Mucosa of descending colon (tissue), 3 donors: ENCODE measurements at regions not wholly inside any gene's neighbourhood (a gene's known extent, or its start where the extent isn't known, plus 50 kb on each side); places are given as distances from the start of the nearest gene placed in this dataset.

Source experiments
- ATAC-seq: fragments of 200-7000 bp; cut with Tn5 transposase; one replicate; pipeline ENCODE4 v1.9.1; 2020; ENCODE audit warnings: mild to moderate bottlenecking, moderate library complexity
- DNase-seq, 3 donors: peaks; one replicate each; pipeline ENCODE4 v3.0.0-alpha.2; 2020
- H3K36me3 ChIP-seq: fragments of 200-600 bp; one replicate; pipeline ENCODE4 v1.8.0; 2021; ENCODE audit warnings: low read depth, mild to moderate bottlenecking
- H3K4me1 ChIP-seq: fragments of 200-600 bp; one replicate; pipeline ENCODE4 v1.8.0; 2021; ENCODE audit warnings: low read depth, mild to moderate bottlenecking
- H3K4me3 ChIP-seq: fragments of 200-600 bp; one replicate; pipeline ENCODE4 v1.8.0; 2021; ENCODE audit warnings: mild to moderate bottlenecking
- H3K9me3 ChIP-seq: fragments of 200-600 bp; one replicate; pipeline ENCODE4 v1.8.0; 2021; ENCODE audit warnings: mild to moderate bottlenecking
- intact Hi-C, 2 donors: fragments of 100-400 bp; cut with DNase I in 1 of 2; cut with micrococcal nuclease in 1 of 2; formaldehyde crosslinking; loops; one replicate each; pipeline versions ENCODE4 v1.11.0 to v1.11.1; 2022; cut with DNase I, micrococcal nuclease
- TF ChIP-seq, protein P1 (sequence below): fragments of 200-600 bp; IDR thresholded peaks from one replicate; pipeline ENCODE4 v1.8.0; 2022; ENCODE audit warnings: antibody characterized with exemption, mild to moderate bottlenecking
- donor health status: DM: no; HTN: no; CAD: no; lungs with moderate emphysema.
- donor health status: DM: no; HTN: no; CAD: no.
- donor health status: DM: no; HTN: yes; CAD: no.

DNA sequence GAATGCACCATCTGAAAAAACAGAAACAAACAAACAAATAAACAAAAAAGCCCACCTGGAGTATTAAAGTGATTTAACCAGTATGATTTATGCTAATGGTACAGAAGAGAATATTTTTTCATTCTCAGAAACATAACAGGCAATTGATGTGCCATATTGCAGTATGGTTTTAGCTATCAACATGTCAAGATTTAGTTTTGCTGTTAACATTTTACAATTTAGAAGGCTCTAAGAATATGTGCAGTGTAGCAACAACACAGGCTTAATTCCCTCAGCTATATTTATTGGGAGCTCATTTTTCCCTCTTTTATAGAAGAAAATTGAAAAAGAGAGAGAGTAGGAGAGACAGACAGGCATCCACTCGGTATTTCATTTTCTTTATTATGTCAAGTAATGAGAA lies 1022.7 kb upstream of the CITED2 start:
- intact Hi-C loops: no loop called here
- ATAC-seq (no peak), DNase-seq (no peak)
- Histone ChIP-seq H3K4me3 (no peak overlapping the region), H3K36me3 (no peaks in the 10 kb centered on the region), H3K4me1 (no peaks in the 10 kb centered on the region), H3K9me3 (no peaks in the 10 kb centered on the region)
- TF ChIP-seq, protein P1, sequence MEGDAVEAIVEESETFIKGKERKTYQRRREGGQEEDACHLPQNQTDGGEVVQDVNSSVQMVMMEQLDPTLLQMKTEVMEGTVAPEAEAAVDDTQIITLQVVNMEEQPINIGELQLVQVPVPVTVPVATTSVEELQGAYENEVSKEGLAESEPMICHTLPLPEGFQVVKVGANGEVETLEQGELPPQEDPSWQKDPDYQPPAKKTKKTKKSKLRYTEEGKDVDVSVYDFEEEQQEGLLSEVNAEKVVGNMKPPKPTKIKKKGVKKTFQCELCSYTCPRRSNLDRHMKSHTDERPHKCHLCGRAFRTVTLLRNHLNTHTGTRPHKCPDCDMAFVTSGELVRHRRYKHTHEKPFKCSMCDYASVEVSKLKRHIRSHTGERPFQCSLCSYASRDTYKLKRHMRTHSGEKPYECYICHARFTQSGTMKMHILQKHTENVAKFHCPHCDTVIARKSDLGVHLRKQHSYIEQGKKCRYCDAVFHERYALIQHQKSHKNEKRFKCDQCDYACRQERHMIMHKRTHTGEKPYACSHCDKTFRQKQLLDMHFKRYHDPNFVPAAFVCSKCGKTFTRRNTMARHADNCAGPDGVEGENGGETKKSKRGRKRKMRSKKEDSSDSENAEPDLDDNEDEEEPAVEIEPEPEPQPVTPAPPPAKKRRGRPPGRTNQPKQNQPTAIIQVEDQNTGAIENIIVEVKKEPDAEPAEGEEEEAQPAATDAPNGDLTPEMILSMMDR: no peak

DNA sequence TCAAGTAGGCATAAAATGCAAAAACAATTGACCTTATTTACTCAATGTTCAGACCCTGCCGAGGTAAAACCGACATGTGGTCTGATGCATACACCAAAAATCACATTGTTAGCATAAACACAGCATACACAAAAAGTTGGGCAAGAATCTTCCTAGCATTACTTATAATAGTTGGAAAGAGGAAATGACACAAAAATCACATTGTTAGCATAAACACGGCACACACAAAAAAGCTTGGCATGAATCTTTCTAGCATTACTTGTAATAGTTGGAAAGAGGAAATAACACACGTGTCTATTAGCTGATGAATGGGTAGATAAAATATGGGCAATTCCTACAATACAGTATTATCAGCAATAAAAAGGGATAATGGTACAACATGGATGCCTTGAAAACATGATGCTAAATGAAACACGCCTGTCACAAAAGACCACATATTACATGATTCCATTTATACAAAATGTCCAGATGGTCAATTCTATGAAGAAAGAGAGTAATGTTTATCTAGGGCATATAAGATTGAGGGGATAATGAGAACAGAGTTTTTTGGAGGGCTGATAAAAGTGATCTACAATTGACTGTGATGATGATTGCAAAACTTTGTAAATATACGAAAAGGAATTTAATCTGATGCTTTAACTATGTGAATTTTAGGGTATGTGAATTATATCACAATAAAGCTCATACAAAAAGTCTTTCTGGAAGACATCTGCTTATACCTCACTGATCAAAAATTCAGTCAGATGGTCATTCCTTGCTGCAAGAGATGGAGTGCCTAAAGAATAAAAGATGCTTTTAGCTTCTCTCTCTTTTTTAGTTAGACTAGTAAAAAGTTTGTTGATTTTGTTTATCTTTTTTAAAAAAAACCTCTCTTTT lies 1019.5 kb upstream of the CITED2 start:
- Histone ChIP-seq H3K4me1 (no peaks in the 10 kb centered on the region), H3K36me3 (no peaks in the 10 kb centered on the region), H3K9me3 (no peaks in the 10 kb centered on the region), H3K4me3 (no peak overlapping the region)
- intact Hi-C loops: no loop called here
- ATAC-seq: no peak
- TF ChIP-seq, protein P1: no peak
- DNase-seq: no peak

DNA sequence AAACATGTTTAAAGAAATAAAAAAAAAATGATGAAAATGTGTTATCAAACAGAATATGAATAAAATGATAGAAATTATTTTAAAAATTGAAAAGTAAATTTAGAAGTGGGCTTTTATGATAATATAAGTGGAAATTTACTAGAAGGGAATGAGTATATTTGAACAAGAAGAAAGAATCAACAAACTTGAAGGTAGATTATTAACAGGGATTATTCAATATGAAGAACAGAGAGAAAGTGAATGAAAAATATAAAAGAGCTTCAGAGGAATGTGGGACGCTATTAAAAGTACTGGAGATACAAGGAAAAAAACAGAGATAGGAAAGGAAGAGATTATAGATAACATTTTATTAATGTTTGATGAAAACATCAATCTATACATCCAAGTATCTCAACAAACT lies 1014.4 kb upstream of the CITED2 start:
- H3K36me3 ChIP-seq: no peaks in the 10 kb centered on the region
- peaks cover 3% of the 10 kb centered on the region for H3K9me3 ChIP-seq
- ATAC-seq (no peak), DNase-seq (no peak)
- H3K4me3 ChIP-seq: no peak overlapping the region
- intact Hi-C loops: no loop called here
- TF ChIP-seq, protein P1: no peak
- H3K4me1 ChIP-seq: no peaks in the 10 kb centered on the region

DNA sequence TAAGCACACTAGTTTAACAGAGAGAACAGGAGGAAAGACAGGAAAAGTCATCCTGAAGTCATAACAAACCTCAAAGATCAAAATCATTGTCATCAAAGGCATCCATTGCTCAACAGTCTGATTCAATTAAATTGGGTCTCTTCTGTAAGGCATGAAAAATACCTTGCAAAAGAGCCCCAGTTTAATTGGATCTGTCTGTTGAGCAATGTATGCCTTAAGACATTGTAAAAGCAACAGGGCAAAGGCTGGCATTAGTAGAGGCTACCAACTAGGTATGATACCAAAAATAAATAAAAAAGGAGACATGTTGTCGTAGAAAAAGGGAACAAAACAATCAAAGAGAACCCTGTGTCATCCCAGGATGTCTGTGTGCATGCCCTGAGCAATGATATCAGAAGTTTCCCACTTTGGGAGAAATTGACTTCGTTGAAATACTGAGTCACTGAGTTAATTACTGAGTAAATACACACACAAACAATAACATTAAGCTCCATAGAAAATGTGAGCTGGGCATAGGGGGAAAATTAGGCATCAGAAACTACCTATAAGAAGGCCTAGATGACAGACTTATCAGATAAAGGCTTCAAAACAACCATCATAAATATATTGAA lies 1013.8 kb upstream of the CITED2 start:
- intact Hi-C loops: no loop called here
- DNase-seq (no peak), ATAC-seq (no peak)
- Histone ChIP-seq H3K36me3 (no peaks in the 10 kb centered on the region), H3K9me3 (peaks cover 3% of the 10 kb centered on the region), H3K4me1 (no peaks in the 10 kb centered on the region), H3K4me3 (no peak overlapping the region)
- TF ChIP-seq, protein P1: no peak

DNA sequence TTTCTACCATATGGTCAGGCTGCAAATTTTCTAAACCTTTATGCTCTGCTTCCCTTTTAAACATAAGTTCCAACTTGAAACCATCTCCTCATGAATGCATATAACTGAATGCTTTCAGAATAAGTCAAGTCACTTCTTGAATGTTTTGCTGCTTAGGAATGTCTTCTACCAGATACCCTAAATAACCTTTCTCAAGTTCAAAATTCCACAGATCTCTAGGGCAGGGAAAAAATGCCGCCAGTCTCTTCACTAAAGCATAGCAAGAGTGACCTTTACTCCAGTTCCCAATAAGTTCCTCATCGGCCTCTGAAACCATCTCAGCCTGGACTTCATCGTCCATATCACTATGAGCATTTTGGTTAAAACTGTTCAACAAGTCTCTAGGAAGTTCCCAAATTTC lies 1011.2 kb upstream of the CITED2 start:
- Histone ChIP-seq H3K4me3 (no peak overlapping the region), H3K4me1 (no peaks in the 10 kb centered on the region), H3K36me3 (no peaks in the 10 kb centered on the region), H3K9me3 (peaks cover 3% of the 10 kb centered on the region)
- DNase-seq: no peak
- intact Hi-C loops: no loop called here
- TF ChIP-seq, protein P1: no peak
- no peak for ATAC-seq
